GM23338 (cell line): ENCODE measurements at regions not wholly inside any gene's neighbourhood (a gene's known extent, or its start where the extent isn't known, plus 50 kb on each side); places are given as distances from the start of the nearest gene placed in this dataset.

Experiments
- ATAC-seq: fragments of 200-7000 bp; cut with Tn5 transposase; 3 replicates; pipeline ENCODE4 v1.9.1; 2020
- DNase-seq: peaks from one replicate; pipeline ENCODE4 v3.0.0-alpha.2; 2015; ENCODE audit warnings: low spot score
- H2AFZ ChIP-seq: fragments of 200-600 bp; sonication (generic); 2 replicates; pipeline ENCODE4 v1.8.0; 2016; ENCODE audit warnings: antibody characterized with exemption, mild to moderate bottlenecking, moderate library complexity
- H3F3A ChIP-seq: fragments of 200-600 bp; sonication (generic); replicated peaks from 2 replicates; pipeline ENCODE4 v1.8.0; 2017; ENCODE audit warnings: antibody characterized with exemption, mixed run types, low read depth
- H3K27ac ChIP-seq: fragments of 200-600 bp; sonication (generic); 2 replicates; pipeline ENCODE4 v1.6.1; 2016; ENCODE audit warnings: low read depth
- H3K27me3 ChIP-seq: fragments of 200-600 bp; sonication (generic); 2 replicates; pipeline ENCODE4 v1.8.0; 2016; ENCODE audit warnings: mild to moderate bottlenecking, mixed run types, moderate library complexity; ENCODE audit not compliant: insufficient read depth
- H3K36me3 ChIP-seq: fragments of 200-600 bp; sonication (generic); 2 replicates; pipeline ENCODE4 v1.8.0; 2016; ENCODE audit warnings: mild to moderate bottlenecking; ENCODE audit not compliant: insufficient read depth
- H3K4me1 ChIP-seq: fragments of 200-600 bp; sonication (generic); 2 replicates; pipeline ENCODE4 v1.8.0; 2016; ENCODE audit warnings: mild to moderate bottlenecking, moderate library complexity; ENCODE audit not compliant: insufficient read depth
- H3K4me2 ChIP-seq: fragments of 200-600 bp; sonication (generic); 2 replicates; pipeline ENCODE4 v1.7.1; 2017; ENCODE audit warnings: mixed run types
- H3K4me3 ChIP-seq: fragments of 200-600 bp; sonication (generic); 2 replicates; pipeline ENCODE4 v1.6.1; 2016; ENCODE audit warnings: mixed run types
- H3K79me2 ChIP-seq: fragments of 200-600 bp; sonication (generic); replicated peaks from 2 replicates; pipeline ENCODE4 v1.8.0; 2017; ENCODE audit warnings: mild to moderate bottlenecking; ENCODE audit not compliant: insufficient read depth
- H3K9me2 ChIP-seq: fragments of 200-600 bp; sonication (generic); 2 replicates; pipeline ENCODE4 v1.8.0; 2017; ENCODE audit not compliant: insufficient read depth
- H4K20me1 ChIP-seq: fragments of 200-600 bp; sonication (generic); replicated peaks from 2 replicates; pipeline ENCODE4 v1.8.0; 2017; ENCODE audit warnings: mild to moderate bottlenecking; ENCODE audit not compliant: insufficient read depth
- H3K27ac Mint-ChIP-seq: 2 replicates; pipeline ENCODE4 v1.8.0; 2020; ENCODE audit warnings: inconsistent platforms, mild to moderate bottlenecking, moderate library complexity, mixed read lengths
- H3K27me3 Mint-ChIP-seq: 3 replicates; pipeline ENCODE4 v1.8.0; 2022; ENCODE audit warnings: low read depth, mild to moderate bottlenecking, moderate library complexity, mixed read lengths, inconsistent platforms; ENCODE audit not compliant: insufficient read depth, poor library complexity
- H3K36me3 Mint-ChIP-seq: 3 replicates; pipeline ENCODE4 v1.8.0; 2021; ENCODE audit warnings: low read depth, mild to moderate bottlenecking, inconsistent platforms, moderate library complexity, mixed read lengths
- H3K4me1 Mint-ChIP-seq: 3 replicates; pipeline ENCODE4 v1.8.0; 2020; ENCODE audit warnings: mild to moderate bottlenecking, inconsistent platforms, mixed read lengths
- H3K4me3 Mint-ChIP-seq: 3 replicates; pipeline ENCODE4 v1.8.0; 2021; ENCODE audit warnings: moderate library complexity, mild to moderate bottlenecking, inconsistent platforms, mixed read lengths
- H3K9me3 Mint-ChIP-seq: 3 replicates; pipeline ENCODE4 v1.8.0; 2020; ENCODE audit warnings: moderate library complexity, mild to moderate bottlenecking, inconsistent platforms, mixed read lengths
- CREB1 ChIP-seq: fragments of 250-450 bp; sonication (Bioruptor Pico); IDR thresholded peaks from 2 replicates; pipeline ENCODE4 v1.5.0; 2020; ENCODE audit warnings: low read depth, mild to moderate bottlenecking, moderate library complexity
- CTCF ChIP-seq, 2 experiments: fragments of 200-600 bp in 1 of 2; sonication (generic) in 1 of 2; conservative IDR thresholded peaks; 2 replicates each; pipeline versions ENCODE4 v1.5.1 to v1.6.1; 2016 to 2017; ENCODE audit warnings: antibody characterized with exemption in 2 of 2, low read depth in 2 of 2, mild to moderate bottlenecking in 2 of 2, moderate library complexity in 1 of 2
- EZH2 ChIP-seq: fragments of 200-600 bp; sonication (generic); IDR thresholded peaks from one replicate; pipeline ENCODE4 v1.8.0; 2017; ENCODE audit warnings: antibody characterized with exemption, mild to moderate bottlenecking, low read depth; ENCODE audit not compliant: unreplicated experiment
- EZH2phosphoT487 ChIP-seq: fragments of 200-600 bp; sonication (generic); IDR thresholded peaks from one replicate; pipeline ENCODE4 v1.8.1; 2018; ENCODE audit warnings: antibody characterized with exemption; ENCODE audit not compliant: unreplicated experiment
- JUNB ChIP-seq: IDR thresholded peaks from one replicate; pipeline ENCODE4 v1.6.1; 2016; ENCODE audit warnings: antibody characterized with exemption; ENCODE audit not compliant: unreplicated experiment
- NANOG ChIP-seq: IDR thresholded peaks from 2 replicates; pipeline ENCODE4 v1.6.1; 2016; ENCODE audit warnings: antibody characterized with exemption, borderline replicate concordance
- POLR2AphosphoS5 ChIP-seq: IDR thresholded peaks from 2 replicates; pipeline ENCODE4 v1.6.1; 2016; ENCODE audit warnings: antibody characterized with exemption, low read depth
- STAT1 ChIP-seq: IDR thresholded peaks from one replicate; pipeline ENCODE4 v1.6.1; 2016; ENCODE audit warnings: antibody characterized with exemption; ENCODE audit not compliant: unreplicated experiment
- ZNF114 ChIP-seq: fragments of 250-450 bp; sonication (Bioruptor Pico); IDR thresholded peaks from 2 replicates; pipeline ENCODE4 v1.5.0; 2020; ENCODE audit warnings: mild to moderate bottlenecking, moderate library complexity
- ZNF331 ChIP-seq: fragments of 250-450 bp; sonication (Bioruptor Pico); IDR thresholded peaks from 2 replicates; pipeline ENCODE4 v1.5.0; 2020; ENCODE audit warnings: low read depth, mild to moderate bottlenecking, moderate library complexity
- TF ChIP-seq, protein P1 (sequence below): IDR thresholded peaks from one replicate; pipeline ENCODE4 v1.6.1; 2018; ENCODE audit warnings: antibody characterized with exemption; ENCODE audit not compliant: unreplicated experiment
- TF ChIP-seq, protein P2 (sequence below): fragments of 250-450 bp; sonication (Bioruptor Pico); IDR thresholded peaks from 2 replicates; pipeline ENCODE4 v1.5.0; 2020; ENCODE audit warnings: mild to moderate bottlenecking, moderate library complexity
- TF ChIP-seq, protein P3 (sequence below): IDR thresholded peaks from 2 replicates; pipeline ENCODE4 v1.6.1; 2016; ENCODE audit warnings: antibody characterized with exemption

DNA sequence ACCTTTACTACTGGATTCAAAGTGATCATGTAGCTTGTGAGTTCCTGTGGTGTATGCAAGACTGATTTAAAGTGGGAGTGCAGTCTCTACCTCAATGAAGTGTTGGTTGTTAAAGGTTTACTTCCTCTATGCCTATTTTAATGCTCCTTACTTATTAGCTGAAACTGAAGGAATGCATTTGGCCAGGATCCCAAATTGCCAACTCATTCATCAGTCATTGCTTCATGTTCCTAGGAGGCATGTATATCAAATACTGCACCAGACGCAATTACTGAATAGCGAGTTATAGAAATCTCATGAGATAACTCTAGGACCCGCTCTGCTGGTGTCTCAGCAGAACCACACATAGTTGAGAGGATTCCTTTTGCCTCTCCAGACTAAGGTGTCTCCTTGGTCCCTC lies 143.0 kb upstream of the RPS23 start:
- H3K27ac Mint-ChIP-seq: no peak overlapping the region

More for the DNA sequence above, 143.0 kb upstream of the RPS23 start:
- no peaks in the 10 kb centered on the region for H3K79me2 ChIP-seq
- H4K20me1 ChIP-seq: no peaks in the 10 kb centered on the region
- Mint-ChIP-seq H3K9me3 (no peaks in the 10 kb centered on the region; the same call in 2 of the 3 replicates), H3K27me3 (peaks cover 6% of the 10 kb centered on the region), H3K4me1 (peaks cover 18% of the 10 kb centered on the region), H3K4me3 (no peak overlapping the region), H3K36me3 (no peaks in the 10 kb centered on the region)
- no peak overlapping the region for H3K4me3 ChIP-seq
- H3K4me1 ChIP-seq: peaks cover 11% of the 10 kb centered on the region
- H2AFZ ChIP-seq: peak overlapping the region; percentile 59; the same call in 1 of the 2 replicates
- H3K9me2 ChIP-seq: no peaks in the 10 kb centered on the region; the same call in 1 of the 2 replicates
- H3K27me3 ChIP-seq: no peaks in the 10 kb centered on the region
- no peaks in the 10 kb centered on the region for H3F3A ChIP-seq
- TF ChIP-seq CREB1 (CRISPR knock-in tag) (no peak), ZNF114 (CRISPR knock-in tag) (no peak), NANOG (no peak), EZH2phosphoT487 (no peak), EZH2 (no peak), ZNF331 (CRISPR knock-in tag) (no peak), CTCF (conservative IDR thresholded peaks at IDR 0.05; ENCODE audit: low read depth in 2 of 2) (no peak), STAT1 (no peak), POLR2AphosphoS5 (no peak), JUNB (no peak)
- TF ChIP-seq, protein P1, sequence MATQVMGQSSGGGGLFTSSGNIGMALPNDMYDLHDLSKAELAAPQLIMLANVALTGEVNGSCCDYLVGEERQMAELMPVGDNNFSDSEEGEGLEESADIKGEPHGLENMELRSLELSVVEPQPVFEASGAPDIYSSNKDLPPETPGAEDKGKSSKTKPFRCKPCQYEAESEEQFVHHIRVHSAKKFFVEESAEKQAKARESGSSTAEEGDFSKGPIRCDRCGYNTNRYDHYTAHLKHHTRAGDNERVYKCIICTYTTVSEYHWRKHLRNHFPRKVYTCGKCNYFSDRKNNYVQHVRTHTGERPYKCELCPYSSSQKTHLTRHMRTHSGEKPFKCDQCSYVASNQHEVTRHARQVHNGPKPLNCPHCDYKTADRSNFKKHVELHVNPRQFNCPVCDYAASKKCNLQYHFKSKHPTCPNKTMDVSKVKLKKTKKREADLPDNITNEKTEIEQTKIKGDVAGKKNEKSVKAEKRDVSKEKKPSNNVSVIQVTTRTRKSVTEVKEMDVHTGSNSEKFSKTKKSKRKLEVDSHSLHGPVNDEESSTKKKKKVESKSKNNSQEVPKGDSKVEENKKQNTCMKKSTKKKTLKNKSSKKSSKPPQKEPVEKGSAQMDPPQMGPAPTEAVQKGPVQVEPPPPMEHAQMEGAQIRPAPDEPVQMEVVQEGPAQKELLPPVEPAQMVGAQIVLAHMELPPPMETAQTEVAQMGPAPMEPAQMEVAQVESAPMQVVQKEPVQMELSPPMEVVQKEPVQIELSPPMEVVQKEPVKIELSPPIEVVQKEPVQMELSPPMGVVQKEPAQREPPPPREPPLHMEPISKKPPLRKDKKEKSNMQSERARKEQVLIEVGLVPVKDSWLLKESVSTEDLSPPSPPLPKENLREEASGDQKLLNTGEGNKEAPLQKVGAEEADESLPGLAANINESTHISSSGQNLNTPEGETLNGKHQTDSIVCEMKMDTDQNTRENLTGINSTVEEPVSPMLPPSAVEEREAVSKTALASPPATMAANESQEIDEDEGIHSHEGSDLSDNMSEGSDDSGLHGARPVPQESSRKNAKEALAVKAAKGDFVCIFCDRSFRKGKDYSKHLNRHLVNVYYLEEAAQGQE: no peak
- TF ChIP-seq, protein P2, sequence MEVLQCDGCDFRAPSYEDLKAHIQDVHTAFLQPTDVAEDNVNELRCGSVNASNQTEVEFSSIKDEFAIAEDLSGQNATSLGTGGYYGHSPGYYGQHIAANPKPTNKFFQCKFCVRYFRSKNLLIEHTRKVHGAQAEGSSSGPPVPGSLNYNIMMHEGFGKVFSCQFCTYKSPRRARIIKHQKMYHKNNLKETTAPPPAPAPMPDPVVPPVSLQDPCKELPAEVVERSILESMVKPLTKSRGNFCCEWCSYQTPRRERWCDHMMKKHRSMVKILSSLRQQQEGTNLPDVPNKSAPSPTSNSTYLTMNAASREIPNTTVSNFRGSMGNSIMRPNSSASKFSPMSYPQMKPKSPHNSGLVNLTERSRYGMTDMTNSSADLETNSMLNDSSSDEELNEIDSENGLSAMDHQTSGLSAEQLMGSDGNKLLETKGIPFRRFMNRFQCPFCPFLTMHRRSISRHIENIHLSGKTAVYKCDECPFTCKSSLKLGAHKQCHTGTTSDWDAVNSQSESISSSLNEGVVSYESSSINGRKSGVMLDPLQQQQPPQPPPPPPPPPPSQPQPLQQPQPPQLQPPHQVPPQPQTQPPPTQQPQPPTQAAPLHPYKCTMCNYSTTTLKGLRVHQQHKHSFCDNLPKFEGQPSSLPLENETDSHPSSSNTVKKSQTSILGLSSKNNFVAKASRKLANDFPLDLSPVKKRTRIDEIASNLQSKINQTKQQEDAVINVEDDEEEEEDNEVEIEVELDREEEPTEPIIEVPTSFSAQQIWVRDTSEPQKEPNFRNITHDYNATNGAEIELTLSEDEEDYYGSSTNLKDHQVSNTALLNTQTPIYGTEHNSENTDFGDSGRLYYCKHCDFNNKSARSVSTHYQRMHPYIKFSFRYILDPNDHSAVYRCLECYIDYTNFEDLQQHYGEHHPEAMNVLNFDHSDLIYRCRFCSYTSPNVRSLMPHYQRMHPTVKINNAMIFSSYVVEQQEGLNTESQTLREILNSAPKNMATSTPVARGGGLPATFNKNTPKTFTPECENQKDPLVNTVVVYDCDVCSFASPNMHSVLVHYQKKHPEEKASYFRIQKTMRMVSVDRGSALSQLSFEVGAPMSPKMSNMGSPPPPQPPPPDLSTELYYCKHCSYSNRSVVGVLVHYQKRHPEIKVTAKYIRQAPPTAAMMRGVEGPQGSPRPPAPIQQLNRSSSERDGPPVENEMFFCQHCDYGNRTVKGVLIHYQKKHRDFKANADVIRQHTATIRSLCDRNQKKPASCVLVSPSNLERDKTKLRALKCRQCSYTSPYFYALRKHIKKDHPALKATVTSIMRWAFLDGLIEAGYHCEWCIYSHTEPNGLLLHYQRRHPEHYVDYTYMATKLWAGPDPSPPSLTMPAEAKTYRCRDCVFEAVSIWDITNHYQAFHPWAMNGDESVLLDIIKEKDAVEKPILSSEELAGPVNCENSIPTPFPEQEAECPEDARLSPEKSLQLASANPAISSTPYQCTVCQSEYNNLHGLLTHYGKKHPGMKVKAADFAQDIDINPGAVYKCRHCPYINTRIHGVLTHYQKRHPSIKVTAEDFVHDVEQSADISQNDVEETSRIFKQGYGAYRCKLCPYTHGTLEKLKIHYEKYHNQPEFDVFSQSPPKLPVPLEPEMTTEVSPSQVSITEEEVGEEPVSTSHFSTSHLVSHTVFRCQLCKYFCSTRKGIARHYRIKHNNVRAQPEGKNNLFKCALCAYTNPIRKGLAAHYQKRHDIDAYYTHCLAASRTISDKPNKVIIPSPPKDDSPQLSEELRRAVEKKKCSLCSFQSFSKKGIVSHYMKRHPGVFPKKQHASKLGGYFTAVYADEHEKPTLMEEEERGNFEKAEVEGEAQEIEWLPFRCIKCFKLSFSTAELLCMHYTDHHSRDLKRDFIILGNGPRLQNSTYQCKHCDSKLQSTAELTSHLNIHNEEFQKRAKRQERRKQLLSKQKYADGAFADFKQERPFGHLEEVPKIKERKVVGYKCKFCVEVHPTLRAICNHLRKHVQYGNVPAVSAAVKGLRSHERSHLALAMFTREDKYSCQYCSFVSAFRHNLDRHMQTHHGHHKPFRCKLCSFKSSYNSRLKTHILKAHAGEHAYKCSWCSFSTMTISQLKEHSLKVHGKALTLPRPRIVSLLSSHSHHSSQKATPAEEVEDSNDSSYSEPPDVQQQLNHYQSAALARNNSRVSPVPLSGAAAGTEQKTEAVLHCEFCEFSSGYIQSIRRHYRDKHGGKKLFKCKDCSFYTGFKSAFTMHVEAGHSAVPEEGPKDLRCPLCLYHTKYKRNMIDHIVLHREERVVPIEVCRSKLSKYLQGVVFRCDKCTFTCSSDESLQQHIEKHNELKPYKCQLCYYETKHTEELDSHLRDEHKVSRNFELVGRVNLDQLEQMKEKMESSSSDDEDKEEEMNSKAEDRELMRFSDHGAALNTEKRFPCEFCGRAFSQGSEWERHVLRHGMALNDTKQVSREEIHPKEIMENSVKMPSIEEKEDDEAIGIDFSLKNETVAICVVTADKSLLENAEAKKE: no peak
- TF ChIP-seq, protein P3, sequence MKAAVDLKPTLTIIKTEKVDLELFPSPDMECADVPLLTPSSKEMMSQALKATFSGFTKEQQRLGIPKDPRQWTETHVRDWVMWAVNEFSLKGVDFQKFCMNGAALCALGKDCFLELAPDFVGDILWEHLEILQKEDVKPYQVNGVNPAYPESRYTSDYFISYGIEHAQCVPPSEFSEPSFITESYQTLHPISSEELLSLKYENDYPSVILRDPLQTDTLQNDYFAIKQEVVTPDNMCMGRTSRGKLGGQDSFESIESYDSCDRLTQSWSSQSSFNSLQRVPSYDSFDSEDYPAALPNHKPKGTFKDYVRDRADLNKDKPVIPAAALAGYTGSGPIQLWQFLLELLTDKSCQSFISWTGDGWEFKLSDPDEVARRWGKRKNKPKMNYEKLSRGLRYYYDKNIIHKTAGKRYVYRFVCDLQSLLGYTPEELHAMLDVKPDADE: no peak
- no peak for DNase-seq
- H3K4me2 ChIP-seq: no peak overlapping the region
- H3K27ac ChIP-seq: no peak overlapping the region
- no peak for ATAC-seq
- H3K36me3 ChIP-seq: no peaks in the 10 kb centered on the region; the same call in 1 of the 2 replicates
